Kidney tubule cell (primary cell): ENCODE measurements at regions not wholly inside any gene's neighbourhood (a gene's known extent, or its start where the extent isn't known, plus 50 kb on each side); places are given as distances from the start of the nearest gene placed in this dataset.

ENCODE experiments used
- DNase-seq: peaks from one replicate; pipeline ENCODE4 v3.0.0-alpha.2; 2018; ENCODE audit warnings: low spot score

GRCh38 chr1:167145965-167146364 is 52.1 kb downstream of the STYXL2 start:
- no peak for DNase-seq

GRCh38 chr1:167146903-167147539 is 53.1 kb downstream of the STYXL2 start:
- no peak for DNase-seq

GRCh38 chr1:167148421-167148820 is 54.5 kb downstream of the STYXL2 start:
- DNase-seq = no peak

- no peak for DNase-seq
Observed at GRCh38 chr1:167149793-167150491, 56.1 kb downstream of the STYXL2 start.

- no peak for DNase-seq
Observed at GRCh38 chr1:167150492-167150833, 56.6 kb downstream of the STYXL2 start.

- no peak for DNase-seq
Observed at GRCh38 chr1:167152192-167152876, 58.5 kb downstream of the STYXL2 start.

GRCh38 chr1:167156466-167156865 is 62.6 kb downstream of the STYXL2 start:
- DNase-seq = no peak

GRCh38 chr1:167157114-167157513 is 63.2 kb downstream of the STYXL2 start:
- DNase-seq = no peak

- no peak for DNase-seq
Observed at GRCh38 chr1:167158111-167158812, 62.4 kb upstream of the POU2F1 start.

GRCh38 chr1:167158813-167159275 is 61.8 kb upstream of the POU2F1 start:
- DNase-seq = no peak

GRCh38 chr1:167159782-167160181 is 60.9 kb upstream of the POU2F1 start:
- no peak for DNase-seq

GRCh38 chr1:167161242-167161641 is 59.4 kb upstream of the POU2F1 start:
- peak; percentile 86 for DNase-seq

- no peak for DNase-seq
Observed at GRCh38 chr1:167161762-167162161, 58.9 kb upstream of the POU2F1 start.

GRCh38 chr1:167165219-167165618 is 55.5 kb upstream of the POU2F1 start:
- DNase-seq = no peak

- DNase-seq = peak; percentile 24
Observed at GRCh38 chr1:167165948-167166689, 54.6 kb upstream of the POU2F1 start.

GRCh38 chr1:167166690-167167075 is 54.0 kb upstream of the POU2F1 start:
- DNase-seq = no peak

- DNase-seq = no peak
Observed at GRCh38 chr1:167168424-167168823, 52.3 kb upstream of the POU2F1 start.

GRCh38 chr1:167169642-167170041 is 51.0 kb upstream of the POU2F1 start:
- no peak for DNase-seq
